ENCODE measurements at regions not wholly inside any gene's neighbourhood (a gene's known extent, or its start where the extent isn't known, plus 50 kb on each side); places are given as distances from the start of the nearest gene placed in this dataset.

- peak; percentile 40 for TF ChIP-seq CTCF (IDR thresholded peaks at IDR 0.05; ENCODE audit: insufficient read depth, low read length, poor library complexity, severe bottlenecking)
- TF ChIP-seq EZH2phosphoT487 (conservative IDR thresholded peaks at IDR 0.05; ENCODE audit: low read length) = no peak
These were observed 157.4 kb upstream of the LAMA2 start for GRCh38 chr6:128725271-128726233.
